ENCODE measurements at regions not wholly inside any gene's neighbourhood (a gene's known extent, or its start where the extent isn't known, plus 50 kb on each side); places are given as distances from the start of the nearest gene placed in this dataset.
"Not testable (repeated sequence)": the region's sequence is repeated elsewhere in the genome, so short reads cannot be mapped to it uniquely, and the experiment has no call there.

- DNase-seq: no peak
These were observed 178.0 kb downstream of the ESM1 start for GRCh38 chr5:54807421-54807820.

GRCh38 chr5:54804521-54804920 is 180.9 kb downstream of the ESM1 start:
- no peak for DNase-seq

GRCh38 chr5:54804086-54804485 is 181.3 kb downstream of the ESM1 start:
- DNase-seq: no peak

DNA sequence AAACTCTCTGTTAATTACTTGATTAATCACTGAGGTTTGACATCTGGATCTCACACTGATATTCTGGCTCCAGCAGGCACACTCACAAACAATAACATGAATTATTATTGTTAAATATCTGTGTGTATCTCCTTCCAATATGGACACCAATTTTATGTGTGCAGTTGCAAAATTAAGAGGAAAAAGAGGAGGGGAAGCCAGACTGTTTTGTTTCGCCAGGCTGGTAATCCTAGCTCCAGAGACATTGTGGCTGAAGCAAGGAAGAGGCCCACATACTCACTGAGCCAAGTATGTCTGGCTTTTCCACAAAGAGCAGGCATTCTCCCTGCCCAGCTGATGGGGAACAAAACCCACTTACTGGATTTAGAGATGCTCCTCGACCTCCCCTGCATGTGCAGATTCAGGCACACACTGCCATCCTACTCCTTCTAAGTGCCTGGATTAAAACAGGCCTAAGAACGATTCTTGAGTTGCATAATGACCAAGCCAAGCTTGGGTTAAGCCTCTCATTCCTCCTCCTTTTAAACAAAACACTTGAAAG is 181.9 kb downstream of the ESM1 start:
- no peak for DNase-seq

DNA sequence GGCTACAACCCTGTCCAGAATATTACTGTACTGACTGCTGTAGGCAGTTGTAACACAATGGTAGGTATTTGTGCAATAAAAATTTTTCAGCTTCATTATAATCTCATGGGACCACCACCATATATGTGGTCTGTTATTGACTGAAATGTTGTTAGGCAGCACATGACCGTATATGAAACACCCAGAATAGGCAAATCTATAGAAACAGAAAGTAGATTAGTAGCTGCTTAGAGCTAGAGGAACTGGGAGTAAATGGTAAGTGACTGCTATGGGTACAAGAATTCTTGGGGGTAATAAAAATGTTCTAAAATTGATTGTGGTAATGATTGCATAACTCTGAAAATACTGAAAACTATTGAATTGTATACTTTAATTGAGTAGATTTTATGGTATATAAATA is 185.7 kb downstream of the ESM1 start:
- no peak for DNase-seq

DNA sequence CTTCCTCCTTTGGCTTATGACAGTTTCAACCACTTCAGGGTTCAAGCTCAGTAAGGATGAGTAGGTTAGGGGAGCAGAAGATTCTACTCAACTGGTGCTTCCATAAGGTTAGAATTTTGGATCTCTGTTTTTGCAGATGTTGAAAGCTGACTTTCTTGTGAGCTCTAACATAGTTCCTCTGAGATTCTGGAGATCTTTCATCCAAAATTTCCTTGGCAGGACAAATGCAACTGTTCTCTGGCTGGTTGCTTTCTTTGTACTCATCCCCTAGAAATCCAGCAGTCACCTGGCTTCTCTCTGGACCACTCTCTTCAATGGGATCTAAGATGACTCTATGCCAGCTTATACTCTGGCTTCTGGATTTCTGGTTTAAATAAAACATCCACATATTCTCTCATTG is 189.6 kb downstream of the ESM1 start:
- no peak for DNase-seq

- no peak for DNase-seq
These were observed 190.1 kb downstream of the ESM1 start for GRCh38 chr5:54795284-54795683.

- DNase-seq: no peak
These were observed 191.0 kb downstream of the ESM1 start for GRCh38 chr5:54794135-54794975.

DNA sequence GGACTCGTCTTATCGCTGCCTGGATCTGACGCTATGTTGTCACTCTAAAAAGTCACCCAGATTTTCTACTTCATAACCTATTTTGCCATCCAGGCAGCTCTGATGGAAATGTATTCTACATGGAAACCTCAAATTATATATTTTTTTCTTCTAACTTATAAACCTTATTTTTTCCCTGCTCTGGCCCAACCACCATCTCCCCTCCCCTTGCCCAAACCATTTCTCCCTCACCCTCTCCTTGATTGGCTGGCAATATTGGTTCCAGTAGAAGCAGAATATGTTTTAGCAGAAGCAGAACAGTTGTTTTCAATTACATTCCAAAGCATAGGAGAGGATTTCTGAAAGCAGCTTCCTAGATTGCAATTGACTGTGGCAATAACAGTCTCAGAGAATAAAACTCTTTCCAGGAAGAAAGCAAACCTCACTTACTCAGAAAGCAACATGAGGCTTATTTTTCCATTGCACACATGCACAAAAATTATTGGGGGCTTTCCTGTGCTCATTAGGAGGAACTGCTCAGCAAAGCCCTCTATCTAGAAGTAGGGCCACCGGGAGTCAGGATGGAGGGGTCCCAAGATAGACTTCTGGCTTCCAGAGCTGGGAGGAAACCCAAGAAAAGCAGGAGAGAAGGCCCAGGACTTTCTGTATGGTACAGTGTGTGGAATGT is 191.8 kb downstream of the ESM1 start:
- no peak for DNase-seq

- no peak for DNase-seq
These were observed 192.6 kb downstream of the ESM1 start for GRCh38 chr5:54792611-54793404.

GRCh38 chr5:54787910-54788309 is 197.5 kb downstream of the ESM1 start:
- not testable (repeated sequence) for DNase-seq

DNA sequence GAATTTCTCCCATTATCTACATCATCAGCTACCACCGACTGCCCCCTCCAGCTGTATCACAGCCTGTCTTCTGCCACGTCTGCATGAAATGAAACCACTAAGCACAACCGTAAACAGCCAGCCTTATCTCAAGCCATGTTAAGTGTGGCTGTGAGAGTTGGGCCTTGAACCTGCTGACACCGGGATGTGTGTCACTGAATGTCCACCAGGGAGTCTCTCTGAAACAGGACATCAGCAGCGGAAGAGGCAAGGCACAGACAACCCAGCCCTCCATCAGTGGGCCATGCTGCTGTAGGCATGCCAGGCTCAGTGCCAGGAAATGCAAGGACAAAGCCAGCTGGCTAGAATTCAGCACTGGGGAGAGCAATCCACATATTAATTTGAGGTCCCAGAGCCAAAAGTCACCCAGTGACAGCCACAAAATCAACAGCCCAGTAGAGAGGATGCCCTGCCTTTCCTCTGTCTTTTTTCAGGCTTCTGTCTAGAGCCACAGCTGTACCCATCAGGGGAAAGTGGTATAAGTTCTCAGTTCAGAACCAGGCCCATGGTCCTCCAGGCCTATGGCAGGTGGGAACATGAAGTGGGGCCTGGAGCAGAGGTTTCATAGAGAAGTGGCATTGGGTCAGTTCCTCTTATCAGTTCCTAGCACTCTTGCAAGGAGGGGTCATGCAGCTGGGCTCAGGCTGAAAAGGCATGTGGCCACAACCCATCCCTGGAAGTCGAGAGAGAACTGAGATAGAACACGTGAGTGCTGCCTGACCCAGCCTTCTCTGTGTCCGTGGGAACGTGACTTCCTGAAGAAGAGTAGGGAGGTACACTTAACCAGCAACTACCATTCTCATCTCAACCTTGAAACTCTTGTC is 199.4 kb downstream of the ESM1 start:
- no peak for DNase-seq

DNA sequence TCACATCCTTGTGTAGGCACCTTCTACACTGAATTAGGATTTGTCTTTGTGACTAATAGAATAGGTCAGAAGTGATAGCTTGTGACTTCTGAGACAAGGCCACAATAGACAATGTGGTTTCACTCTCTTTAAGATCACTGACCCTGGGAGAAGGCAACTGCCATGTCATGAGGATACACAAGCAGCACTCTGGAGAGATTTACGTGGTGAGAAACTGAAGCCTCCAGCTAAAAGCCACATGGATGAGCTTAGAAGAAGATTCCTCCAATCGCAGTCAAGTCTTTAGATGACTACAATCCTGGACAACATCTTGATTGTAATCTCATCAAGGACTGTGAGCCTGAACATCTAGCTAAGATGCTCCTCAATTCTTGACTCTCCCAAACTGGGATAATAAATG is 206.6 kb downstream of the ESM1 start:
- no peak for DNase-seq

GRCh38 chr5:54775645-54776044 is 209.7 kb downstream of the ESM1 start:
- DNase-seq: no peak

GRCh38 chr5:54774281-54775170 is 210.9 kb downstream of the ESM1 start:
- DNase-seq: no peak

DNA sequence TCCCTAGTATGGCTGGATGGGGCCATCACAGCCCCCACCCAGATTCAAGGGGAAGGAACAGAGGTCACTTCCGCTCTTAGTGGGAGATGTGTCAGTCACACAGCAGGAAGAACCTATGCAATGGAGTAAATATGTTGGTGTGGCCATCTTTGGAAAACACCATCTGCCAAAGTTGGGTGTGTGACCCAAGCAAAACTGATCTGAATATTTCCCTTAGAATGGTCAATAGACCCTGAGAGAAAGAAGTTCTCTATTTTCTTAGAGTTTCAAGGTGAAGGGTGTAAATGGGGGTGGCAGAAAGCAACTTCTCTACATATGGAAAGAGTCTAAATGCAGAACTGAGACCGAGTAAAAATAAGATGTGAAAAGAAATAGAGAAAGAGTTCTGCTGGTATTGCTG is 212.7 kb downstream of the ESM1 start:
- no peak for DNase-seq

DNA sequence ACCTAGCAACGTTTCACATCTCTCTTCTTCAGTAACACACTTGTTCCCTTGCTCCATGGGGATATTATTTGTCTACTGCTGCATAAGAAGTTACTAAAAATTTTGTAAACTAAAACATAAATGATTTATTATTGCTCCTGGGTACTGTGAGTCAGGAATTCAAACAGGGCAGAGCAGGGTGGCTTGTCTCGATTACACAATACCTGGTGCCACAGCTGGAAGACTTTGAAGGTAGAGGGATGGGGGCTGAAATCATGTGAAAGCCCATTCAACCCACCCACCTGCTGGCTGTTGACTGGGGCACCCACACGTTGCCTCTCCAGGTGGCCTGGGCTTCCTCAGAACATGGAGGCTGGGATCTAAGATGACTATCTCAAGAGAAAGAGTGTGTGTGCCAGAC is 213.2 kb downstream of the ESM1 start:
- no peak for DNase-seq

- DNase-seq: no peak
These were observed 215.6 kb downstream of the ESM1 start for GRCh38 chr5:54769746-54770145.

GRCh38 chr5:54769072-54769471 is 216.3 kb downstream of the ESM1 start:
- DNase-seq: no peak

DNA sequence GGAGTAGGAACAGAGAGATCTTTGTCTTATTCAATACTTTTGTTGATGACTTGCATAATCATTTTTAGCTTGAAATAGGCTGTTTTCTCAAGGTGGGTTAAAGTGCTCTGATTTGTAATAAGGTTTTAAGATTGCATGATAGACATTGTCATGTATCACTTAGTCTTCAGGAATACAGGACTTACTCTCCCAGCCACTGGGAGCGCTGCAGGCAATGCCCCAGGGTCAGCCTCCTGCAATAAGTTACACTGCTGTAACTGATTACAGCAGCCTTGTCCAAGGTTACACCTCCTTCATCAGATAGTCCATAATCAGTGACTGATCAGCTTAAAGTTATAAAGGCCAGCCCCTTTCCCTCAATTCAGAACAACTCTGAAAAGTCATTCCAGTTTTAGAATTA is 218.6 kb downstream of the ESM1 start:
- no peak for DNase-seq

Measured in activated CD4-positive, alpha-beta T cell treated with anti-CD3 and anti-CD28 coated beads for 4 hours (primary cell).